CMK (cell line): ENCODE measurements at regions not wholly inside any gene's neighbourhood (a gene's known extent, or its start where the extent isn't known, plus 50 kb on each side); places are given as distances from the start of the nearest gene placed in this dataset.
A peak's percentile ranks its signal among the peaks of the same experiment; 100 is the strongest.

Experiments used
- DNase-seq: peaks from one replicate; pipeline ENCODE4 v3.0.0-alpha.2; 2010; ENCODE audit warnings: low read depth

DNA sequence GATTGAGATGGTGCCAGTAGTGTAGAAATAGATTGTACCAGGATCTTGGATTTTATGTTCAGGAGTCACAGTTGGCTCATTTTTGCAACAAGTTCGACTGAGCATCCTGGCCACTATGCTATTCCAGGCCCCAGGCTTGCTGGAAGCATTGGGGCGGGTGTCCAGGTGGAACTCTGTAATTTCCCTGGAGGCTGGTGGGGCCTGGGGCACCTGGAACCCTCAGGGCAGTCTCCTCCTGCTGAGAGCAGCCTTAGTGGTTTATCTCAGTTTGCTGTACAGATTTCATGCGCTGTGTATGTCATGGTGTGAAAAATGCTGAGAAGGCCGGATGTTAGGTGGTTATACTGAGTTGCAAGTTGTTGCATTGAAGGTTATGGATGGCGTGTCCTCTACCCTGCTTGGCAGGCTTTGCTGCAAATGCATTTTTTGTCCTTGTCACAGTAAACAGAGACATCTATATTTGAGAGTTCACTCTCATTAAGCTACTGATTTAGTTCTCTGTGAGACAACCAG lies 135.1 kb upstream of the MYLIP start:
- no peak for DNase-seq

GRCh38 chr6:15990179-15990578 lies 138.7 kb upstream of the MYLIP start:
- DNase-seq: no peak

GRCh38 chr6:15989397-15989796 lies 139.5 kb upstream of the MYLIP start:
- no peak for DNase-seq

GRCh38 chr6:15987569-15987968 lies 141.3 kb upstream of the MYLIP start:
- no peak for DNase-seq

DNA sequence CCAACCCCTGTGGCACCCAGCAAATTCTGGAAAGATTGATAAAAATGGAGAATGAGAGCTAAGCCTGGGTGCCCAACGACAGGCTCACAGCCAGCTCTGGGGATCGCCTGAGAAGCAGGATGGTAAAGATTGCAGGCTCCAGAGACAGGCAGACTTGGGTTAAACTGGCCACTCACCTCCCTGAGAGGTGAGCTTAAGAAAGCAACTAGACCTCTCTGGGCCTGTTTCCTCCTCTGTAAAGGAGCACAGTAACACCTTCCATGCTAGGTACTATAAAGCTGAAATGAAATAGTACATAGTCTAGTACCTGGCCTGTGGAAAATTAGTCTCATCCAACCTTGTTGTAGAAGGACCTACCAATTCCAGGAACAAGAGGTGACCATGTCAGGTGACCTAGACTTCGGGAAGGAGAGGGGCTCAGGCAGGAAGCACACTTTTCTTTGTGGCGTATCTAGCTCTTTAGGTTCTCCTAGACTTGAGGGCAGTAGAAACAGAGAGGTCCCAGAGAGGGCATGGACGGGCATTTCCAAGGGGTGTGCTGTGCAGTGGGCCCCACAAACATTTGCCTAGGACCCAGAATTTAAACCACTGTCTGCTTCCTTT lies 142.8 kb upstream of the MYLIP start:
- DNase-seq: no peak

GRCh38 chr6:15985379-15985959 lies 143.4 kb upstream of the MYLIP start:
- no peak for DNase-seq

DNA sequence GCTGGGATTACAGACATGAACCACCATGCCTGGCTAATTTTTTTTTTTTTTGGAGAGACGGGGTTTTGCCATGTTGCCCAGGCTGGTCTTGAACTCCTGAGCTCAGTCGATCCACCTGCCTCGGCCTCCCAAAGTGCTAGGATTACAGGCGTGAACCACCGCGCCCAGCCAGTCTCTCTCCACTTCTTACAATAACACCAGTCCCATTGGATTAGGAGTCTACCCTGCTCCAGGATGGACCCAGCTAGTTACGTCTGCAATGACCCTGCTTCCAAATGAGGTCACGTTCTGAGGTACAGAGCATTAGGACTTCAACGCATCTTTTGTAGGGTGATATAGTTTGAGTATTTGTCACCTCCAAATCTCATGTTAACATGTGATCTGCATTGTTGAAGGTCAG lies 146.9 kb upstream of the MYLIP start:
- no peak for DNase-seq

DNA sequence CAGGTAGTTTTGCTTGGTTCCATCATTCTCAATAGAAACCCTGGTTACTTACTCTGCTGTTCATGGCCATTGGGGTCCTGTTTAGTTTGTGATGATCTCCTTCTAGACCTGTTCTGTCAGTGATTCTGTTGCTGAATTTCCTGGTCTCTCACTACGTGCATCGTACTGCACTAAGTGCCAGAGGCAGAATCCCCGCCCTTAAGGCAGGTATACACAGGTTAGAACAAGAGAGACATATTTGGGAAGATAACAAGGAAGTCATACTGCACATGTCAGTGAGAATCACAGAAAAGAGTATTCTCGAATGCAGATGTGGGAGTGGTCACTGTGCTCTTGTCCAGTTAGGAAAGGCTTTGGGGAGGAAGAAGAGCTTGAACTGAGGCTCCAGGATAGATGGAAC lies 148.1 kb upstream of the MYLIP start:
- DNase-seq: no peak

GRCh38 chr6:15978426-15978825 lies 150.5 kb upstream of the MYLIP start:
- DNase-seq: no peak

DNA sequence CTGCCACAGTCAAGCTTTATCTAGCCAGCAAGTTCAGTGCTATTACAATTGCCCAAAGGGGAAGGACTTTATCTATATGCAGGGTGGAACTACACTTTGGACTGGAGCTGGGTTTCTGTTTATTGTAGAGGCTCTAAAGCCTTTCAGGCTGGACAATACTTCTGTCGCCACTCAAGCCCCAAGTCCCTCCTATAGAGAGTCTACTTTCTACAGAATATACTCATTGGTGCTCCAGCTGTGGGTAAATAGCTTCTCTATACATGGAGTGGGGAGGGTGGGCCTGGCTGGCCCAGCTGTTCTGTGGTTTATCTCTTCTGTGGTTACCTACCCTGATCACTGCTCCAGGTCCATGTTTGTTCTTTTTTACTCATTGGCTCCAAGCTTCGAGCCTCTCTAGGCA lies 151.8 kb upstream of the MYLIP start:
- DNase-seq: no peak

- no peak for DNase-seq
Observed at GRCh38 chr6:15974817-15975216, 154.1 kb upstream of the MYLIP start.

- no peak for DNase-seq
Observed at GRCh38 chr6:15970517-15970916, 158.4 kb upstream of the MYLIP start.

- DNase-seq: no peak
Observed at GRCh38 chr6:15969236-15969778, 159.6 kb upstream of the MYLIP start.

DNA sequence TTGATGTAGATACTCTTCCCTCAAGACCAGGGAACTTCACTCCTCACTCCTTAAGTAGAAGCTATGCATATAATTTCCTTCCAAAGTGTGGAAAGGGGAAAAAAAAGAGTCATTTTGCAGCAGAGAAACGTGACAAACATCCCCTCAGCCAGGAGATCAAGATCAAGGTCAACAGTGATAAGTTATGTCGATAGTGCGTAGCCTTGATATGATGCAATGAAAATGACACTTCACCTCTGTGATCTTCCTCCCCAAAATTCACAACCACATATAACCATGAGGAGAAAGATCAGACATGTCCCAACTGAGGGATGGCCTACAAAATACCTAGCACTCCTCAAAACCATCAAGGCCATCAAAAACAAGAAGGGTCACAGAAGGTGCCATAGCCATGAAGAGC lies 160.4 kb upstream of the MYLIP start:
- DNase-seq: no peak

DNA sequence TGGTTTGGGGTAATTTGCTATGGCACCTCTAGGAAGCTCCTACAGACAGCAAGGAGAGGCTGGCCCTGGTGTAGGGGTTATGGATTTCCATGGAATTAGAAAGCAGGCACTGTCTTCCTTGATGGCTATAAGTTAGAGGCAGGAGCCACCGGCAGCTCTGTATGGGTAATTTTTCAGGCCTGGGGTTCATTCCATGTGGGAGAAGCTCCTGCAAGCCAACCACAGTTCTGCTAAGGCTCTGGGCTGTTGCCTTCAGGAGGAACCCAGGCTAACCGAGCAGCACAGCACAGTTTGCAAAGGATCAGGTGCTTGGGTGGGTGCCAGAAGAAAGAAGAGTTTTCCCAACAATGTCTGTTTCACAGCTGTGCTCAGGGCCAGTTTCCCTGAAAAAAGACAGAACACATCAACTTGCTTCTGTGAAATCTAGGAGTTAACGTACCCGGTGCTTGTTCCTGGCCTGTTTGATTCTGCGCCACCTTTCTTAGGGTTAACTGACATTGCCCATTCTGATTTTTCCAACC lies 162.8 kb upstream of the MYLIP start:
- no peak for DNase-seq

DNA sequence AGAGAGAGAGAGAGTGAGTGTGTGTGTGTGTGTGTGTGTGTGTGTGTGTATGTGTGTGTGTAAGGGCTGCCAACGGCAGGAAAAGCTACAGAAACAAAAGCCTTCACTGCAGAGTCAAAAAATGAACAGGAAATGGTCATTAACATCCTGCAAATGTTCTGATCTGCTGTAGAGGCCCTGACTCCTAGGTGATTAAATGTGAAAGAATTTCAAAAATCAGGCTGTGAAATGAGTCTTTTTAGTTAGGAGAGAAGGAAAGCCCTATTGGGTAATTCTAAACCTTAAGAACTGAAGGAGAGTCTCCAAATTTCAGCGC lies 166.5 kb upstream of the MYLIP start:
- no peak for DNase-seq

GRCh38 chr6:15961635-15962448 lies 167.0 kb upstream of the MYLIP start:
- no peak for DNase-seq

DNA sequence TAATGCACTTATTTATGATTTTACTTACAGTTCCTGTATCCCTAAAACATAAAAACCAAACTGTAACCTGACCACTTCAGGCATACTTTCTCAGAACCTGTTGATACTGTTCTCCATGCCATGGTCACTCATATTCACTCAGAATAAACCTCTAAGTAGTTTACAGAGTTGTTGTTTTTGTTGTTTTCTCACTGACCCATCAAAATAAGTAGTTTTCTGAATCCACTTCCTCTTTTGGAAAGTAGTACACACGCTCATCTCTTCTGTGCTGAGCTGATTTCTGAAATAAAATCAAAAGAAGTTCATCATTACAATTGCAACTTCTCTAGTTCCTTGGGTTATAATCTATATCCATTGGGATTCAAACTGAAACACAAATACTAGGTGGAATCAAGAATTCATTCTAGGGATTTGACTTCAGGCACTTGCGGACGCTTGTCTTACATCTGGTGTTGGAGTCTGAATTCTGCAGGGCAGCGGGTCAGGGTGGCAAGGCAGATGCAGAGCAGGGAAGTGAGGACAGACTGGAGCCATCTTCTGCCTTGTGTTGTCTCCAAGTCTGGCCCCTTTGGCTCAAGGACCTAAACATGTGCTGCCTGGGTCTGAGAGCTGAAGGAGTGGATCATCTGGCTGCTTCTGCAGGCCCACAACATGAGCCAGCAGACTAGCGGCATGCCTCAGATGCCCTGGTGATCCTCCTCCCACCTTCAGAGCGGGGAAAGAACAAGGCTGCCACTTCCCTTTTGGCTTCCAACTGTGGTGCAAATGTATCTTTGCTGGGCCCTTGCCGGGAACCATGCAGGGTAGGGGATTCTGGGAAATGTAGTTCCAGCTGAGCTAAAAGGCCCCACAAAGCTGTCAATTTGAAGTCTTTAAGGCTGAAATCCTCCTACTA lies 167.9 kb upstream of the MYLIP start:
- peak; percentile 25 for DNase-seq

GRCh38 chr6:15957655-15958169 lies 171.2 kb upstream of the MYLIP start:
- DNase-seq: no peak

DNA sequence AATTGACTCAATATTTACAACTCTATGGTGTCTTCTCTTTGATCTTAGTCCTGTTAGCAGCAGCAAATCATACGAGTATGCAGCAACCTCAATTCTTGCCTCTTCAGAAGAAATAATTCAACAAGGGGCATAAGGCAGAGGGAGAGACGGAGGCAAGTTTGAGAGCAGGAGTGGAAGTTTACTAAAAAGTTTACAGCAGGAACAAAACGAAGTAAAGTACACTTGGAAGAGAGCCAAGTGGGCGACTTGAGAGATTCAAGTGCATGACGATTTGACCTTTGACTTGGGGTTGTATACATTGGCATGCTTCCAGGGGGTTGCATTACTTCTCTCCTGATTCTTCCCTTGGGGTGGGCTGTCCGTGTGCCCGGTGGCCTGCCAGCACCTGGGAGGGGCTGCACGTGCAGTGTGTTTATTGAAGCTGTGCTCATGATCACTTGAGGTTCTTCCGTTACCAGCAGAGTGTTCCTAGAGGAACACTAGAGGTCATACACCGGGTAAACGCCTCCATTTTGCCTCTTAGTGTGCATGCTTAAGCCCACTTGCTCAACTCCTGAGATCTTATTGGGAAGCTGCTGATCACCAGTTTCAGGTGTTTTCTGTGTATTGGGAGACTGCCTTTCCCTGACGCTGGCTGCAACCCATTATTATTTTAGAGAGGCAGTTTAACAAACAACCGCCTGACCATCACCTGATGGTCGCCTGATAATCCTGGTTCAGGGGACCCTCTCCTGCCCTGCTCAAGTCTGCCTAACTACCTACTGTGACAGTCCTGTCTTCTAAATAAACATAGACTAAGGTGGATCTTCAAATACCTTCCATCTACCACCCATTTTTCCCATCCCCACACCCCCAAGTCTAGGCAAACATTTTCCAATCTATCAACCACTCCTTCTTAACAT lies 172.4 kb upstream of the MYLIP start:
- DNase-seq: no peak

GRCh38 chr6:15955484-15955883 lies 173.4 kb upstream of the MYLIP start:
- no peak for DNase-seq
